UCSD-AML1 (cell line): ENCODE measurements at regions not wholly inside any gene's neighbourhood (a gene's known extent, or its start where the extent isn't known, plus 50 kb on each side); places are given as distances from the start of the nearest gene placed in this dataset.
A peak's percentile ranks its signal among the peaks of the same experiment; 100 is the strongest.

Experiments used
- DNase-seq: peaks from one replicate; lab custom pipeline; 2025; ENCODE audit not compliant: unreplicated experiment; lab: John Stamatoyannopoulos, UW

GRCh38 chr7:41012041-41012440, 690.8 kb downstream of the INHBA start:
- no peak for DNase-seq

- no peak for DNase-seq
Observed at GRCh38 chr7:41010967-41011366, 691.9 kb downstream of the INHBA start.

- DNase-seq: no peak
Observed at GRCh38 chr7:41010418-41010817, 692.5 kb downstream of the INHBA start.

GRCh38 chr7:41007811-41008210, 695.1 kb downstream of the INHBA start:
- DNase-seq: no peak

- DNase-seq: no peak
Observed at GRCh38 chr7:41007351-41007751, 695.5 kb downstream of the INHBA start.

- DNase-seq: no peak
Observed at GRCh38 chr7:41006306-41006995, 696.4 kb downstream of the INHBA start.

GRCh38 chr7:41005374-41005901, 697.5 kb downstream of the INHBA start:
- DNase-seq: no peak

GRCh38 chr7:41003977-41004376, 698.9 kb downstream of the INHBA start:
- DNase-seq: no peak

GRCh38 chr7:41003611-41003940, 699.3 kb downstream of the INHBA start:
- no peak for DNase-seq

- DNase-seq: peak; percentile 23
Observed at GRCh38 chr7:41002741-41003610, 699.9 kb downstream of the INHBA start.

GRCh38 chr7:41000042-41000441, 702.8 kb downstream of the INHBA start:
- DNase-seq: no peak

GRCh38 chr7:40996233-40996677, 706.6 kb downstream of the INHBA start:
- DNase-seq: no peak

GRCh38 chr7:40990841-40991240, 712.0 kb downstream of the INHBA start:
- DNase-seq: no peak

GRCh38 chr7:40987571-40987970, 715.3 kb downstream of the INHBA start:
- no peak for DNase-seq

- DNase-seq: no peak
Observed at GRCh38 chr7:40986351-40986873, 716.5 kb downstream of the INHBA start.

GRCh38 chr7:40983111-40983510, 719.8 kb downstream of the INHBA start:
- DNase-seq: no peak

- no peak for DNase-seq
Observed at GRCh38 chr7:40979296-40979695, 723.6 kb downstream of the INHBA start.

GRCh38 chr7:40978047-40978446, 724.8 kb downstream of the INHBA start:
- no peak for DNase-seq

GRCh38 chr7:40977533-40977932, 725.4 kb downstream of the INHBA start:
- DNase-seq: no peak

GRCh38 chr7:40972426-40972825, 730.5 kb downstream of the INHBA start:
- no peak for DNase-seq

- DNase-seq: no peak
Observed at GRCh38 chr7:40969641-40970040, 733.2 kb downstream of the INHBA start.

- no peak for DNase-seq
Observed at GRCh38 chr7:40966693-40967092, 736.2 kb downstream of the INHBA start.
